ENCODE measurements at regions not wholly inside any gene's neighbourhood (a gene's known extent, or its start where the extent isn't known, plus 50 kb on each side); places are given as distances from the start of the nearest gene placed in this dataset.

DNA sequence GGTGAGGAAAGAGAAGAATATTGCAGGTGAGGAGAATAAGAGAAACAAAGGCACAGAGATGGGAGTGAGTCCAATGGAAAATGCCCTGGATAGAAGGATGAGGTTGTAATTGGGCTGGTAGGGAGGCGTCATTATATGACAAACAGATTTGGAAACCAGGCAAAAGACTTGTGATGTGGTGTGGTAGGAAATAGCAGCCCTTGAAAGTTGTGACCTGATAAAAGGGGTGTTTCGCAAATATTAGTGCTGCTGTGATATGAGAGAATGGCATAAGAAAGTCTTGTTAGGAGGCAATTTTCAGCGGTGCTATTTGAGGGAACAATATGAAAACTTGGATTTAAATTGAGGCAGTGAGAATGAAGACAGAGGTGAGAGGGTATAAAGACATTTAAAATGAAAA lies 217.5 kb upstream of the ACTBL2 start:
- H3K27ac Mint-ChIP-seq (ENCODE audit: unreplicated experiment) = no peak overlapping the region
- H3K27me3 Mint-ChIP-seq (ENCODE audit: unreplicated experiment) = peaks cover 2% of the 10 kb centered on the region
- no peak for DNase-seq
- no peaks in the 10 kb centered on the region for H3K4me1 Mint-ChIP-seq (ENCODE audit: low read depth, unreplicated experiment)
- no peak overlapping the region for H3K4me3 Mint-ChIP-seq (ENCODE audit: unreplicated experiment)
- TF ChIP-seq, protein P1, sequence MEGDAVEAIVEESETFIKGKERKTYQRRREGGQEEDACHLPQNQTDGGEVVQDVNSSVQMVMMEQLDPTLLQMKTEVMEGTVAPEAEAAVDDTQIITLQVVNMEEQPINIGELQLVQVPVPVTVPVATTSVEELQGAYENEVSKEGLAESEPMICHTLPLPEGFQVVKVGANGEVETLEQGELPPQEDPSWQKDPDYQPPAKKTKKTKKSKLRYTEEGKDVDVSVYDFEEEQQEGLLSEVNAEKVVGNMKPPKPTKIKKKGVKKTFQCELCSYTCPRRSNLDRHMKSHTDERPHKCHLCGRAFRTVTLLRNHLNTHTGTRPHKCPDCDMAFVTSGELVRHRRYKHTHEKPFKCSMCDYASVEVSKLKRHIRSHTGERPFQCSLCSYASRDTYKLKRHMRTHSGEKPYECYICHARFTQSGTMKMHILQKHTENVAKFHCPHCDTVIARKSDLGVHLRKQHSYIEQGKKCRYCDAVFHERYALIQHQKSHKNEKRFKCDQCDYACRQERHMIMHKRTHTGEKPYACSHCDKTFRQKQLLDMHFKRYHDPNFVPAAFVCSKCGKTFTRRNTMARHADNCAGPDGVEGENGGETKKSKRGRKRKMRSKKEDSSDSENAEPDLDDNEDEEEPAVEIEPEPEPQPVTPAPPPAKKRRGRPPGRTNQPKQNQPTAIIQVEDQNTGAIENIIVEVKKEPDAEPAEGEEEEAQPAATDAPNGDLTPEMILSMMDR (IDR thresholded peaks at IDR 0.05; ENCODE audit: partially characterized antibody, unreplicated experiment) = no peak
- no peaks in the 10 kb centered on the region for H3K36me3 Mint-ChIP-seq (ENCODE audit: unreplicated experiment)
- no peaks in the 10 kb centered on the region for H3K9me3 Mint-ChIP-seq (ENCODE audit: unreplicated experiment)

DNA sequence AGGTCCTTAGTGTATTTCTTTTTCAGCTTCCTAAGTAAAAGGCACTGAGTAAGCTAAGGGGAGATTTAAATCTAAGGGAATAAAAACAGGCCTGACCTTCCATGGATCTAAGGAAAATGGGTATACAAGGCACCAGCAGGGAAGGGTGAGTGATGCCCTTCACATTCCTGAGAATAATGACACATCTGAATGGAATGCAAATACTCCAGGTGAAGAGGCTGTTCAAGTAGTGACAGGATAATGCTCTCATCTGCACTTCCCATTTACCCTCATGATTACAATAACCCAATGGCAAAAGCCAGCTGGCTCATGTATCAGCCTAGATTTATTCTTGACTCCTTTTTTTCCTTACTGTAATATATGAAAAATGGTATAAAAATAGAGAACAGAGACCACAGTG lies 216.2 kb upstream of the ACTBL2 start:
- no peaks in the 10 kb centered on the region for H3K36me3 Mint-ChIP-seq (ENCODE audit: unreplicated experiment)
- TF ChIP-seq, protein P1 (IDR thresholded peaks at IDR 0.05; ENCODE audit: partially characterized antibody, unreplicated experiment) = no peak
- H3K27ac Mint-ChIP-seq (ENCODE audit: unreplicated experiment) = no peak overlapping the region
- H3K27me3 Mint-ChIP-seq (ENCODE audit: unreplicated experiment) = peaks cover 2% of the 10 kb centered on the region
- no peak overlapping the region for H3K4me3 Mint-ChIP-seq (ENCODE audit: unreplicated experiment)
- no peaks in the 10 kb centered on the region for H3K9me3 Mint-ChIP-seq (ENCODE audit: unreplicated experiment)
- DNase-seq = no peak
- H3K4me1 Mint-ChIP-seq (ENCODE audit: low read depth, unreplicated experiment) = no peaks in the 10 kb centered on the region

- Mint-ChIP-seq H3K9me3 (ENCODE audit: unreplicated experiment) (no peaks in the 10 kb centered on the region), H3K36me3 (ENCODE audit: unreplicated experiment) (no peaks in the 10 kb centered on the region), H3K4me3 (ENCODE audit: unreplicated experiment) (no peak overlapping the region), H3K27me3 (ENCODE audit: unreplicated experiment) (peaks cover 2% of the 10 kb centered on the region), H3K27ac (ENCODE audit: unreplicated experiment) (no peak overlapping the region), H3K4me1 (ENCODE audit: low read depth, unreplicated experiment) (no peaks in the 10 kb centered on the region)
- DNase-seq = no peak
- TF ChIP-seq, protein P1 (IDR thresholded peaks at IDR 0.05; ENCODE audit: partially characterized antibody, unreplicated experiment) = no peak
These were observed 215.5 kb upstream of the ACTBL2 start for GRCh38 chr5:57698086-57698485.

DNA sequence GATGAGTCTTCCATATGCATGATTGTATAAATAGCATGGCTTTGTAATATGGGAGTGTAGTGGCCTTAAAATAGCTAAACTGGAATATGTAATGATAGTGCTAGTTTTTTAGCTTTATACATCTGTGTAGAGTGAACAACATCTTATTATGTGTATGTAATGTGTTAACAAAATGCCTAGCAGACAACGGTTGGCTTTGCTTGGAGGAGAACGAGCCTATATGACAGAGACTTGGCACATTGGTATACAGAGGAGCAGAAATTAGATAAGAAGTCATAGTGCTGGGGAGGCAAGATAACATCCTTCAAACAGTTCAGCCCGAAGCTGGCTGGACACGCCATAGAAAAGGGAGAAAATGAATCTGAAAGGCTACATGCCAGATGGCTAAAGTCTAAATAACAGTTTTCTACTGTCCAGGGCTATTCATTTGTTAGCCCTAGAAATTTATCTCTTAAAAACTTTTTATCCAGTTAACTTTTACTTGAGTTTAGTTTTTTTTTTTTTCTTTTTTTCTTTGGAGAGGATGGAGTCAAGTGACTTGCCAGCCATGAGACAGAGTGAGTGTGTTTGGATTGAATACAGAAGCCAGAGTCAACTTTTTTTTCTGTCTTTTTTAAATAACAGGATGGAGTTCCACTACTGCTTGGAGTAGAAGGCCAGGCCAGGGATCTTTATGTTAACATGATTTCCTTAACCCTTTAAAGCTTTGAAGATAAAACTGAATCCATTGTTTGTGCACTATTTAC lies 214.4 kb upstream of the ACTBL2 start:
- H3K4me3 Mint-ChIP-seq (ENCODE audit: unreplicated experiment) = no peak overlapping the region
- TF ChIP-seq, protein P1 (IDR thresholded peaks at IDR 0.05; ENCODE audit: partially characterized antibody, unreplicated experiment) = no peak
- DNase-seq = no peak
- H3K36me3 Mint-ChIP-seq (ENCODE audit: unreplicated experiment) = no peaks in the 10 kb centered on the region
- H3K27ac Mint-ChIP-seq (ENCODE audit: unreplicated experiment) = no peak overlapping the region
- no peaks in the 10 kb centered on the region for H3K4me1 Mint-ChIP-seq (ENCODE audit: low read depth, unreplicated experiment)
- H3K27me3 Mint-ChIP-seq (ENCODE audit: unreplicated experiment) = peaks cover 2% of the 10 kb centered on the region
- H3K9me3 Mint-ChIP-seq (ENCODE audit: unreplicated experiment) = no peaks in the 10 kb centered on the region

DNA sequence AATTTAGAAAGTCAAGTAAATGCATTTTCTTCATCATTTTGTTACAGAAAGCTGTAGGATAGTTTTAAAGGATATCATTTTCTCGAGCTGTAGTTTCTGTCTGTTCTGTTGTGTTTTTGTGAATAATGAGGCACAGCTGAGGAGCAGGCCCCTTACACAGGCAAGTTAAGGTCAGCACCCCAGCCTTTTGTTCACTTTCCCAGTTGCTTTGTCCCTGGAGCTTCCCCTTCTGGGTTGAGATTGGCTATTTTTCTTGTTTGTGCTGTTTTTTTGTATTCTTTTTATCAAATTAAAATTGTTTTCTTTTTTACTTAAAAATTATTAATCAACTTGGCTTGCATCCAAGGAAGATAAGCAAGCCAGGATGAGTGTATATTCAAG lies 213.8 kb upstream of the ACTBL2 start:
- Mint-ChIP-seq H3K27ac (ENCODE audit: unreplicated experiment) (no peak overlapping the region), H3K9me3 (ENCODE audit: unreplicated experiment) (no peaks in the 10 kb centered on the region), H3K36me3 (ENCODE audit: unreplicated experiment) (no peaks in the 10 kb centered on the region), H3K27me3 (ENCODE audit: unreplicated experiment) (peaks cover 2% of the 10 kb centered on the region), H3K4me1 (ENCODE audit: low read depth, unreplicated experiment) (no peaks in the 10 kb centered on the region), H3K4me3 (ENCODE audit: unreplicated experiment) (no peak overlapping the region)
- no peak for DNase-seq
- TF ChIP-seq, protein P1 (IDR thresholded peaks at IDR 0.05; ENCODE audit: partially characterized antibody, unreplicated experiment) = no peak
